HG02973 (cell line): ENCODE measurements at regions not wholly inside any gene's neighbourhood (a gene's known extent, or its start where the extent isn't known, plus 50 kb on each side); places are given as distances from the start of the nearest gene placed in this dataset.

Experiments used
- ATAC-seq: cut with Tn5 transposase; IDR thresholded peaks from one replicate; pipeline ENCODE4 v1.9.1; 2021; ENCODE audit warnings: moderate library complexity; ENCODE audit not compliant: unreplicated experiment

DNA sequence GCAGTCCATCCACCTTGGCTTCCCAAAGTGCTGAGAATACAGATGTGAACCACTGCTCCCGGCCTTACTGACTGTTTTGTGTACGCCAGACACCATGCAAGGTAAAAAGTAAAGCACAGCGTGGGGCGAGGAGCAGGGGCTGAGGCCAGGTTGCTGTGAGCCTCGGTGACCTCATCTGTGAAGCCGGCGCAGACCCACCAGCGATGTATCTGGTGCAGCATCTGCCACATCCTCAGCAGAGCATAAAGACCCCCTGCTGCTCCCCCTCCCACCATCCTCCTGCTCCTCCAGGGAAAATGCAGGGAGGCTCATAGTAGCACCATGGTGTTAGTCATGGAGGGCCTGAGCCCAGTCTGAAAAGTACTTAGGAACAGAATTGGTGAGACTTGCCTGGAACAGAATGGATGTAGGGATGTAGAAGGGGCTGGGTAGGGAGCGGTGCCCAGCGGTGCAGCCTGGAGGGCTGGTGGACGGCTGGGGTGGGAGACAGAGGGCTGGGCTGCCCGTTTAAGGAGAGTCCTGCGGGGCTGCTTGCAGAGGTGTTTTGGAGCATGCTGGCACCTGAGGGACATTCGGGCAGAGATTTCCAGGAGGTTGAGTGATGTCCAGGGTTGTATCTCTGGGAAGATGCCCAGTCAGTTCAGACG, 462.4 kb downstream of the BRD1 start:
- ATAC-seq, result no peak

DNA sequence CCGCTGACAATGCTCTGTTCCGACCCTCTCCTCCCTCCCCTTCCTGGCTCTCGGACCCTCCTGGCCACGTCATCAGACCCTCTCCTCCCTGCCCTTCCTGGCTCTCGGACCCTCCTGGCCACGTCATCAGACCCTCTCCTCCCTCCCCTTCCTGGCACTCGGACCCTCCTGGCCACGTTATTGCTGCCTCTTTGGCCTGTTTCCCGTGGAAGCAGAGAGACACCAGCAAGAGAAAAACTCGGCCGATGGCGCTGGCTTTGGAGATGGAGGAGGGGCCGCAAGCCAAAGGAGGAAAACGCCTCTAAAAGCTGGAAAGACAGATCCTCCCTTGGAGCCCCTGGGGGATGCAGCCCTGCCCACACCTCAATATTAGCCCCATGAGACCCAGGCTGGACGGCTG, 463.3 kb downstream of the BRD1 start:
- ATAC-seq, result no peak

DNA sequence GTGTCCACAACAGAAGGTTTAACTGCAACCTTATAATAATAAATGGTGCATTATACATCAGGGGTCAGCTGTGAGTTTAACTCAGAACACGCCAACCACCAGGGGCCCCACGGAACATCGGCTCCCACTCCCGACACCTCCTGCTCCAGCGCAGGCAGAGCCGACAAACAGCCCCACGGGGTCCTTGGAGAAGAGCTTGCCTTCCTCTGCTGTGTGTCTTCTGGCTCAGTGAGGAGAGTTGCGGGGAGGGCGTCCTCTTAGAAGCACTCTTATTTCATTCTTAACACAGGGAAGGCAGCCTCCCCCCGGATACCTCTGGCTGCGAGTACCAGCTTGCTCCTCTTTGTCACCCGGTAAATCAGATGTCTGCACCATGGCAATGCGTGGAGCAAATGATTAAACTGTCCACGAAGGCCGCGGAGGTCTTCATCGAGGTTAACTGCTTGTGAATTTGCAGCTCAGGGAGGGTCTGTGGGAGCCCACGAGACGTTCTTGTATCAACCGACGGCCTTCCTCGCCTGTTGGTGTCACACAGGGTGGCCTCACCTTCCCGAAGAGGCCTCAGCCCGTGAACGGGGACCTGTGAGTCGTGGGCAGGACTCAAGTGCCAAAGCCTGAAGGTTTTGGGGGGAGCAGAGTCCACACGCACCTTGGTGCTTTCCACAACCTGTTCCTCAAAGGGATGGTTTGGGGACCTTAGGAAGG, 464.0 kb downstream of the BRD1 start:
- ATAC-seq, result no peak

GRCh38 chr22:49362211-49362839, 465.3 kb downstream of the BRD1 start:
- no peak for ATAC-seq

GRCh38 chr22:49361164-49361563, 466.5 kb downstream of the BRD1 start:
- no peak for ATAC-seq

DNA sequence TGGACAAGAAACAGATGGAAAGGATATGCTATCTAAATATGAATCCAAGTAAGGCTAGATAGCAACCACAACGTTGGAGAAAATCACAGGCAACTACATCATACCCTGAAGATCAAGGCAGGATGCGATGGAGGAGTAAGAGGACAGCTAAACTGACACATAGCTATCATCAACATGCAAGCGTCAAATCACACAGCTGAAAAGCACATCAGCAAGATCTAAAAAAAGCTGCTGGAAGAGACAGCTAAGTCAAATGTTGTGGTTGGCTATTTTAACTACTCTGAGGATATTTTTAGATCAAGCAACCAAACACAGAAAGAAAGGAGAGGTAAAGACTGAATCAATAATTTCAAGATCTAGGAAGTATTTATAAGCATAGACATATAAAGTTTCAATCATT, 466.9 kb downstream of the BRD1 start:
- no peak for ATAC-seq

- no peak for ATAC-seq
Measured at GRCh38 chr22:49359076-49359475, 468.6 kb downstream of the BRD1 start.

GRCh38 chr22:49357661-49358440, 469.8 kb downstream of the BRD1 start:
- no peak for ATAC-seq

- ATAC-seq, result no peak
Measured at GRCh38 chr22:49356428-49356827, 471.2 kb downstream of the BRD1 start.

DNA sequence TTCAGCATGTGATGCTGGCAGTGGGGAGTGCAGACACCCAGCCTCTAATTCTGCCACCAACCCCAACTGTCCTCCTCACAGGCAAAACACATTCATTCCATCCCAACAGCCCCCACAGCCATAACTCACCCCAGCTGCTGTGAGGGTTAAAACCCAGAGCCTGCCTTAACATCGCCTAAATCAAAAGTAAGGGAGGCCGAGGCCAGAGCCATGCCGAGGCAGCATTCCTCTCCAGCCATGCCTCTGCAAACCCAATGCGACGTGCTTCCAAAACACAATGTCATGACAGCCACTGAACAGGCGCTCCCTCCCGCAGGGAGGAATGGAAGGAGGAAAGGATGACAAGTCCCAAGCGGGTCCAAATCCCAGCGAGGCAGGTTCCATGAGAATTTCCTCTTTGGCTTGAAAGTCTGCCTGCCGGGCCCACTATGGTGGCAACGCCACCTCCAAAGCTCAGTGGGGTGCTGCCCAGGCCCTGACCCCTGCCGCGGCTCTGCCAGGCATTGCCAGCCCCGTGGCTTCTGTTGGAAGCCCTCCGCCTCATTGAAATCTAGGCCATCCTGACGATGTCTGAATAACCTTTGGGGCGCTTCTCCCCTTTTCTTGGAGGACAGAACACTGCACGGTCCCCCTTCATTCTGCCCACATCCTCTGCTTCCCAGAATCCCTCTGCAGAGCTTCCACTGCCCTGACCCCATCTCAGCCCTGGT, 472.3 kb downstream of the BRD1 start:
- no peak for ATAC-seq

DNA sequence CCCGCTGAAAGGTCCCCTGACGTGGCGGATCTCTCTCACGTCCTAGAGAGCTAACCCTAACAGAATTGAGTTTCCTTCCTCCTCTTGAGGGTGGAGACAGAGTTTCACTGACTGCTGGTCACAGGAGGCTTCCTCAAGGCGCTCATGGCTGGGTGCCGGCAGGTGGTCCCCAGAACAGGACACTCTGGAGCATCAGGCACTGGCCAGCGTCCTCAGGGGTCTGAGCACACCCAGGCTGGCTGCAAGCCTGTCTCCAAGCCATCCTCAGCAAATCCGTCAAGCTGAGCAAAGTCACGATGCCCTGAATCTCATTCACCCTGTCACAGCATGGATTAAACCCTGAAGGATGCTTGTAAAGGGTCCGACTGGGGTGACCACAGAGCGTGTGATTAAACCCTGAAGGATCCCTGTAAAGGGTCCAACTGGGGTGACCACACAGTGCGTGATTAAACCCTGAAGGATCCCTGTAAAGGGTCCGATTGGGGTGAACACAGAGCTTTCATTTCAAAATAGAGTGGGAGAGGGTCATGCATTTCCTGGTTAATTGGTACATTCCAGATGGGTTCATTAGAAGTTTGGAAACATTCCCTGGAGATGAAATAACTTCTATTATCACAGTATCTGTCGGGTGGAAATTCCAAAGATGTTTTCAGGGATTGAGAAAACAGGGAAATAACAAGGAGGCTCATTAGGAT, 473.0 kb downstream of the BRD1 start:
- ATAC-seq, result no peak

- ATAC-seq, result no peak
Measured at GRCh38 chr22:49353235-49353634, 474.4 kb downstream of the BRD1 start.

- ATAC-seq, result no peak
Measured at GRCh38 chr22:49352361-49353169, 475.1 kb downstream of the BRD1 start.

DNA sequence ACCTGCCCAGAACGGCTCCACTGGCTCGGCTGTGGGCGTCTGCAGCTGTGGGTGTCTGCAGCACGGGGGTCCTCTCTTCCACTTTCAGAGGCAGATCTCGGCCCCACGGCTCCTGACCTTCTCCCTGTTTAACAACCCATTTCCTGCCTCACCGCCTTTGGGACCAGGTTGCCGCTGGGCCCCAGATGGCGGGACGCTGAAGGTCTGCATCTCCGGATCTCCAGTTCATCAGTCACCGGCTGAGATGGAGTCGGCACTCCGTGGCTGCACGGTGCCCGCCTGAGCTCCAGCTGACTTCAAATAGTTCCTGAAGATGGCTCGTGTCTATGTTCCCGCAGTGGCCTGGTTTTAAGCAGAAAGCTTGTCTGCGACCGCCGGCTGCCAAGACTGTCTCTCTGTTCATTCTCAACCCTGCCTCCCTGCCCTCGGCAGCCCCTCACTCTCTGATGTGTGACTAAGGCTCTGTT, 475.9 kb downstream of the BRD1 start:
- no peak for ATAC-seq

DNA sequence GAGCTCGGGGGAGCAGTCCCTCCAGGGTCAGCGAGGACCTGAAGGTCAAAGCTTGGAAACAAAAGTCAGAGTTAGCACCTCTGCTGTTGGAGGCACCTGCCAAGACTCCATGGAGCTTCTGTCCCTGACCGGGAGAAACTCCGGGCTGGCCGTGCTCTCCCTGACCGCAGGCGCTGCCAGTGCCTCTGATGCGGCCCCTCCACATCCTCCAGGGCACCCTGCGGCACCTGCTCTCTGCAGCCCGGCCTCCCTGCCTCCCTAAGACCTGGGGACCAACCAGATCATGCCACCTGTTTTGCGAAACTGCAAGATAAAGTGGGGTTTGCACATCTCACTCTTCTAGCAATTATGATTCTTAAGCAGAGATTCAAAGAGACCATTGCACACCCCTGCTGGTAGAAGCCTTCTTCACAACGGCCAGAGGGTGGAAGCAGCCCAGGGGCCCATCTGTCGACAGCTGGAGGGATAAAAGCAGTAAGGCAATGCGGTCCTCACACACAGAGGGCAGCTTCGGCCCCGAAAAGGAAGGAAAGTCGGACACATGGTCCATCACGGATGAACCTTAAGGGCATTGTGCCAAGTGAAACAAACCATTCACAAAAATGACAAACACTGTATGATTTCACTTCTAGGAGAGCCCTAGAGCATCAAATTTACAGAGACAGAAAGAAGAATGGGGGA, 477.1 kb downstream of the BRD1 start:
- no peak for ATAC-seq

- no peak for ATAC-seq
Measured at GRCh38 chr22:49349841-49350381, 477.8 kb downstream of the BRD1 start.

DNA sequence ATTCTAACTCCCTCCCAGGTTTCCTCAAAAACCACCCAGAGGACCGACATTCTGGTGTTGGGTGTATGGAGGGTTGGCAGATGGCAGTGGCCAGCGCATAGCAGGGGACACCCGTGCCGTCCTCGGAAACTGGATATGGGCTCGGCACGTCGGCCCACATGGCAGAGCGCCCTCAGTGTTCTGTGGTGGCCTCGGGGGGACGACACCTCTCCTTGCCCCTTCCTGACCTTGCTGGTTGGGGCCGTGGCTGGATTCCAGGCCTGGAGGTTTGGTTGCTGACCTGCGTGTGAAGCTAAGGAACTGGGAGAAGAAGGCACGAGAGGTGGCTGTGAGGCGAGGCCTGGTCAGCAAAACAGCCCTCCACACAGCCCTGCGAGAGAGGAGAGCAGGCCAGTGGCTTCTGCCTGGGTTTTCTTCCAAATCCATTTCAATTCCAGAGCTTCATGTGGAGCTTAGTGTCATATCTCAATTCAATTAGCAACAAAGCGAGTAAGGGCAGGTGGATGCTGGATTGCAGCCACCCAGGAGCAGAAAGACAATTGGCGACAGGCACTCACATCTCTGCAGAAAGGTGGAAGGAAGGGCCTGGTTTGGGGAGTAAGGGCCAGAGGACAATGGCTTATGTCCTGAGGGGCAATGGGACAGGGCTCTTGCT, 478.4 kb downstream of the BRD1 start:
- no peak for ATAC-seq

DNA sequence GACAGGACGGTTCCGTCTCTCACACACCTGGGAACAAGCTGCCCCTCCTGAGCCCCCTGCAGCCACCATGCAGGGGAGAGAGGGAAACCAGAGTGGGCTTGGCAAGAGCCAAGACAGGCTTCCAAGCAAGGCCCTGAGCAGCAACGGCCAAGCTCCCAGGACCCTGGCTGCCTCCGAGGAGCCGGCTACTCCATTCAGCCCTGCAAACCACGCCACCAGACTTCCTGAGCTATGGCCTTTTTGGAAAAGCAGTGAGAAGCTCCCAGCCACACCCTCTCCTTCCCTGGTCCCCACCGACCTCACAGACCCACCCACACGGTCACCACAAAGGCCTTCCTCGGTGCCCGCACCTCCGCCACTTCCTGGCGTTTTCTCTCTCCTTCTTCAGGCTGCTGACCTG, 479.0 kb downstream of the BRD1 start:
- no peak for ATAC-seq
